Thymus (tissue), 11 donors: ENCODE measurements at regions not wholly inside any gene's neighbourhood (a gene's known extent, or its start where the extent isn't known, plus 50 kb on each side); places are given as distances from the start of the nearest gene placed in this dataset.
A peak's percentile ranks its signal among the peaks of the same experiment; 100 is the strongest.

Experiments
- DNase-seq, 9 donors: peaks; one replicate each; pipeline ENCODE4 v3.0.0-alpha.2; 2013; ENCODE audit warnings: low spot score in 9 of 9, low read depth in 6 of 9, missing footprints in 1 of 9
- H3K27ac ChIP-seq, 2 donors: one replicate each; pipeline ENCODE4 v1.5.1; 2013; ENCODE audit warnings: control low read depth in 1 of 2, low read depth in 1 of 2, low read length in 1 of 2, mild to moderate bottlenecking in 1 of 2, moderate library complexity in 1 of 2
- H3K27me3 ChIP-seq, 2 donors: one replicate each; pipeline ENCODE4 v1.5.1; 2013; ENCODE audit warnings: low read length in 1 of 2; ENCODE audit not compliant: control insufficient read depth in 2 of 2, insufficient read depth in 1 of 2
- H3K36me3 ChIP-seq, 2 donors: one replicate each; pipeline ENCODE4 v1.5.1; 2013; ENCODE audit warnings: low read length in 1 of 2, mild to moderate bottlenecking in 1 of 2, moderate library complexity in 1 of 2; ENCODE audit not compliant: control insufficient read depth in 2 of 2, insufficient read depth in 2 of 2
- H3K4me1 ChIP-seq, 2 donors: one replicate each; pipeline ENCODE4 v1.5.1; 2013; ENCODE audit warnings: low read length in 2 of 2; ENCODE audit not compliant: control insufficient read depth in 2 of 2, insufficient read depth in 2 of 2
- H3K4me3 ChIP-seq, 2 donors: one replicate each; pipeline ENCODE4 v1.5.1; 2013; ENCODE audit warnings: low read length in 2 of 2, control low read depth in 1 of 2, mild to moderate bottlenecking in 1 of 2
- H3K9me3 ChIP-seq, 2 donors: one replicate each; pipeline ENCODE4 v1.5.1; 2013; ENCODE audit warnings: low read length in 1 of 2, mild to moderate bottlenecking in 1 of 2; ENCODE audit not compliant: control insufficient read depth in 2 of 2, insufficient read depth in 1 of 2
- WGBS: extraction: QIAGEN DNeasy Blood & Tissue Kit; methylation state at CpG from one replicate; pipeline ENCODE4 v1.1.7; 2013; 5-methylcytosine and 5-hydroxymethylcytosine counted together
- donor health status: healthy.

DNA sequence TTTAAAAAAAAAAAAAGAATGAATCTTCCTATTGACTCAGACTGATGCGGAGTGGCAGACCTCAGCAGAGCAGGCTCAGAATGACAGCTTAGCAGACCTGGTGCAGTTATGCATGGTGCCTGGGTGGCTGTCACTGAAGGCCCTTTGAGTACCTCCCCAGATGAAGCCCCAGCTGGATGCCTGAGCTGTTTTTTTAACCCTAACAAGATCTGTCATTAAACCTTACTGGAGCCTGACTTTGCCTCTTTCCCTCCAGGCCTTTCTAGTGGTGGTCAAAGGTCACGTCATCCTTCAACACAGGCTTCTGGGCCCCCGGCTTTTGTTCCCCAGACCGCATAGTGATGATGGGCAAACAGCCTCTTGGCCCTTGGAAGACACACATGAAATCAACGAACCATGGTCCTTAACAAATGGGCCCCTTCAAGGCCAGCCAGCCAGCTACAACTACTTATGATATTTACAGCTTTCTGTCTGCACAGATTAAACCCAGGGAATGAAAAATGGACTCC is 138.3 kb upstream of the CYP1B1 start:
- Histone ChIP-seq H3K4me1 (no peaks in the 10 kb centered on the region), H3K4me3 (no peak overlapping the region), H3K27ac (no peak overlapping the region), H3K36me3 (no peaks in the 10 kb centered on the region), H3K9me3 (no peaks in the 10 kb centered on the region), H3K27me3 (peaks cover 0 to 6% of the 10 kb centered on the region in 2 donors)
- WGBS, result 87% methylated on average over 5 of the region's 5 CpGs
- no peak for DNase-seq

- H3K36me3 ChIP-seq, result no peaks in the 10 kb centered on the region
- peaks cover 0 to 6% of the 10 kb centered on the region in 2 donors for H3K27me3 ChIP-seq
- no peaks in the 10 kb centered on the region for H3K4me1 ChIP-seq
- WGBS, result 85% methylated on average over 4 of the region's 4 CpGs
- H3K27ac ChIP-seq, result no peak overlapping the region
- H3K9me3 ChIP-seq, result no peaks in the 10 kb centered on the region
- DNase-seq, result peak in 1 of 9 donors; percentile 3
- H3K4me3 ChIP-seq, result no peak overlapping the region
These were observed 137.7 kb upstream of the CYP1B1 start for GRCh38 chr2:38213619-38214167.

- no peak overlapping the region for H3K4me3 ChIP-seq
- H3K36me3 ChIP-seq, result no peaks in the 10 kb centered on the region
- H3K4me1 ChIP-seq, result no peaks in the 10 kb centered on the region
- H3K27me3 ChIP-seq, result no peaks in the 10 kb centered on the region
- H3K27ac ChIP-seq, result no peak overlapping the region
- no peaks in the 10 kb centered on the region for H3K9me3 ChIP-seq
- 97% methylated on average over 2 of the region's 2 CpGs for WGBS
- no peak for DNase-seq
These were observed 136.4 kb upstream of the CYP1B1 start for GRCh38 chr2:38212312-38212711.

GRCh38 chr2:38207168-38207567 is 131.2 kb upstream of the CYP1B1 start:
- Histone ChIP-seq H3K27ac (no peak overlapping the region), H3K4me3 (no peak overlapping the region), H3K4me1 (no peaks in the 10 kb centered on the region), H3K36me3 (no peaks in the 10 kb centered on the region), H3K9me3 (no peaks in the 10 kb centered on the region), H3K27me3 (peaks cover 0 to 4% of the 10 kb centered on the region in 2 donors)
- DNase-seq, result no peak
- WGBS, result 99% methylated on average over 1 of the region's 1 CpG

GRCh38 chr2:38203446-38203810 is 127.5 kb upstream of the CYP1B1 start:
- Histone ChIP-seq H3K27me3 (peaks cover 0 to 6% of the 10 kb centered on the region in 2 donors), H3K27ac (no peak overlapping the region), H3K4me1 (no peaks in the 10 kb centered on the region), H3K4me3 (no peak overlapping the region), H3K9me3 (no peaks in the 10 kb centered on the region), H3K36me3 (no peaks in the 10 kb centered on the region)
- 98% methylated on average over 9 of the region's 9 CpGs for WGBS
- no peak for DNase-seq

DNA sequence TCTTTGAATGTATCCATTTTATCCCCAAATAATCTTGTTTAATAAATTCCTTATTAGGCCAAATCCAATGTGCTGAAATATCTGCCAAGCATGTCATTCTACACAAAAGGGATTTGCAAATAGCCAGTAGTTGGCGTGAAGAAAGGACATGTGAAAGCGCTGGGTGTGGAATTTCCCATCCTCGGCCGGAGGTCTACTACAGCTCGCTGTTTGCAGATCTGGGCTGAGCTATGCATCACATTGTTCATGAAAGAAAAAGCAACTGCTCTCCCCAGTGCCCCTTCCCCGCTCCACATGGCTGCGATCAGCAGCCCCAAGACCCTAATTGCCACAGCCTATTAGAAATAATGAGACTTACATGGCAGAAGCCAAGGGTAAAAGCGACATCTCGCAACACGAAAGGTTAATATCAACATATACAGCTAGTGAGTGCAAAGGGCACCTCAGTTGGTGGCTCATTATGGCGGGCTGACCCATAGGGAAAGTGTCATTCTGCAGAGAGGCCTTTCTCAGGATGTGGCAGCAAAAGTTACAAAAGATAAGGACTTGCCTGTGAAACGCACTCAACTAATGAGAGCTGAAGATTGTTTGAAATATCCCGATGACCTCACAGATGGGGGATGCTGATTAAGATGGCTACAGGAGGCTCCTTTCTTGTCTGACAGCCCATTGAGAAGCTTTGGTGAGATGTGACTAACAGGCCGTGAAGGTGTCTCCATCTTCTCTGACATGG is 126.9 kb upstream of the CYP1B1 start:
- H3K4me1 ChIP-seq, result no peaks in the 10 kb centered on the region
- no peaks in the 10 kb centered on the region for H3K9me3 ChIP-seq
- H3K27me3 ChIP-seq, result peaks cover 0 to 6% of the 10 kb centered on the region in 2 donors
- H3K36me3 ChIP-seq, result no peaks in the 10 kb centered on the region
- no peak overlapping the region for H3K27ac ChIP-seq
- H3K4me3 ChIP-seq, result no peak overlapping the region
- no peak for DNase-seq
- WGBS, result 82% methylated on average over 14 of the region's 14 CpGs

GRCh38 chr2:38201784-38202183 is 125.8 kb upstream of the CYP1B1 start:
- Histone ChIP-seq H3K27ac (no peak overlapping the region), H3K9me3 (no peaks in the 10 kb centered on the region), H3K27me3 (peaks cover 0 to 6% of the 10 kb centered on the region in 2 donors), H3K36me3 (no peaks in the 10 kb centered on the region), H3K4me1 (no peaks in the 10 kb centered on the region), H3K4me3 (no peak overlapping the region)
- no peak for DNase-seq

- DNase-seq, result no peak
- H3K27ac ChIP-seq, result no peak overlapping the region
- H3K9me3 ChIP-seq, result no peaks in the 10 kb centered on the region
- H3K36me3 ChIP-seq, result no peaks in the 10 kb centered on the region
- peaks cover 0 to 6% of the 10 kb centered on the region in 2 donors for H3K27me3 ChIP-seq
- no peak overlapping the region for H3K4me3 ChIP-seq
- WGBS, result 90% methylated on average over 3 of the region's 3 CpGs
- no peaks in the 10 kb centered on the region for H3K4me1 ChIP-seq
These were observed 124.6 kb upstream of the CYP1B1 start for GRCh38 chr2:38200598-38200997.

DNA sequence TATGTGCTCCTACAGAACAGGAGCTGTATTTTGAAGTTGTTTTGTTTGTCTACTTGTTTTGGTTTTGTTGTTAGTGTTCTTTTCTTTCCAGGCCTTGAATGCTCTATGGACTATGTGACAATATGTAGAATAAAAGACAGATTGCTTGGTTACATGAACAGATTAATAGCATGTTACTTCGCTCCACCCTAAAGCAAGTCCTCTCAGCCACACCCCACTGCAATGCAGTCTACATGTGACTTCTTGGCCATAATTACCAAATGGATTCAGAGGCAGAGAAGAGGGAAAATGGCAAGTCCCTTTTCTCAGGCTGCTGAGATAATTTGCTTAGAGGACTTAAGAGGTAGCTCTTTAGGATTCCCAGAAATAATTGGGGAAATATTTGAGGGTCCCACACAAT is 123.2 kb upstream of the CYP1B1 start:
- no peak for DNase-seq
- no peaks in the 10 kb centered on the region for H3K9me3 ChIP-seq
- H3K4me3 ChIP-seq, result no peak overlapping the region
- WGBS, result 98% methylated on average over 1 of the region's 1 CpG
- H3K27me3 ChIP-seq, result peaks cover 0 to 8% of the 10 kb centered on the region in 2 donors
- H3K36me3 ChIP-seq, result no peaks in the 10 kb centered on the region
- no peak overlapping the region for H3K27ac ChIP-seq
- no peaks in the 10 kb centered on the region for H3K4me1 ChIP-seq
